GM19351 (cell line): ENCODE measurements at regions not wholly inside any gene's neighbourhood (a gene's known extent, or its start where the extent isn't known, plus 50 kb on each side); places are given as distances from the start of the nearest gene placed in this dataset.
"Not testable (repeated sequence)": the region's sequence is repeated elsewhere in the genome, so short reads cannot be mapped to it uniquely, and the experiment has no call there.

Experiments used
- ATAC-seq: cut with Tn5 transposase; IDR thresholded peaks from one replicate; pipeline ENCODE4 v1.9.1; 2021; ENCODE audit warnings: mild to moderate bottlenecking, moderate library complexity; ENCODE audit not compliant: unreplicated experiment

GRCh38 chr11:42417691-42418090 is 894.1 kb upstream of the API5 start:
- ATAC-seq = no peak

DNA sequence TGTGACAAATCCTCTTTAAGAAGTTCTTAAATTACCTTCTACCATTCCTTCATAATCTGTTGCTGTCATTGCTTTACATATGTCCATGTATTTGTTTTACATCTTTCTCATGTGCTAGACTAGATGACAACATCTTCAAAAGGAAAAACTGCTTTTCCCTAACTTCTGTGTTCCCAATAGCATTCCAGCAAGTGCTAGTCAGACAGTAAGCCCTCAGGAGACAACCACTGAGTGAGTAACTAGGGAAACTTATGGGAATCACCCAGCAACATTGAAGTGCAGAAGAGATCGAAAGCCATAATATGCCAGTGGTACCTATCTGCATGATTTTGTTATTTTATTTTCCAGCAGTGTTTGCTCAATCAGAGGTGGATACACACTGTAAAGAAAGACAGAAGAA is 889.7 kb upstream of the API5 start:
- no peak for ATAC-seq

DNA sequence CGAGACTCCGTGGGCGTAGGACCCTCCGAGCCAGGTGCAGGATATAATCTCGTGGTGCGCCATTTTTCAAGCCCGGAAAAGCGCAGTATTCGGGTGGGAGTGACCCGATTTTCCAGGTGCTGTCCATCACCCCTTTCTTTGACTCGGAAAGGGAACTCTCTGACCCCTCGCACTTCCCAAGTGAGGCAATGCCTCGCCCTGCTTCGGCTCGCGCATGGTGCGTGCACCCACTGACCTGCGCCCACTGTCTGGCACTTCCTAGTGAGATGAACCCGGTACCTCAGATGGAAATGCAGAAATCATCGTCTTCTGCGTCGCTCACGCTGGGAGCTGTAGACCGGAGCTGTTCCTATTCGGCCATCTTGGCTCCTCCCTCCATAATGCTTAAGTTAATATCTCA is 876.9 kb upstream of the API5 start:
- ATAC-seq = not testable (repeated sequence)

DNA sequence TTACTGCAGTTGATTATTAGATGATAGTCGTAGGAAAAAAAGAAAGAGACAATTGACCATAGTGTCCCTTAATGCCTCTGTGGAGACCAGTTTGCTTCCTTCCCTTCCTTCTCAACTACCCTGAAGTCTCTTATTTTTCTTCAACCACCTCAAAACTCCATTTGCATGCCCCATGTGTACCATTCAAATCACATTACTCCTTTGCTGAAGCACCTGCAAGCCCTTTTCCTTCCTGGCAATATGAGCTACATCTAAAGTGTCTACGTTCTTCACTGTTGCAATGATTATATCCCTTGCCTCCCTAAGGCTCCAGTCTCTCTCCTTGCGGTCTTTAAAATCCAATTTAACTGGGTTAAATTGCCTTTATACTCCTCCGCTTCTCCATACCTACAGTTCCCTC is 867.4 kb upstream of the API5 start:
- no peak for ATAC-seq

- ATAC-seq = no peak
Measured at GRCh38 chr11:42462558-42463310, 849.1 kb upstream of the API5 start.

DNA sequence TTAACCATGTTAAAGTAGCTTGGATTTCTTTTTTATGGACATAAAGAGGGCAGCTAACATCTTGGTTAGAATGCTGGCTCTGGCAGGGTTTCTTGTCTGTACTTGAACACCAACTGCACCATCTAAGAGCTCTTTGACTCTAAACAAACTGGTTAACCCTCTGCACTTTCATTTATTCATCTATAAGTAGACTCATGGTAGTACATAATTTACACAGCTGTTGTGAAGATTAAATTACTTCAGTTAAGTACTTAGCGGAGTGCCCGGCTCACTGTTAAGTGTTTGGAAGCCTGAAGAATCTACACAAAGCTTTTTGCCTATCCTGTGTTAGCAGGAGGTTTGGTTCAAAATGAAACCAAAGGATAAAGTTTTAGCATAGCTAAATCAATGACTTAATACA is 846.2 kb upstream of the API5 start:
- ATAC-seq = no peak

GRCh38 chr11:42473106-42473505 is 838.7 kb upstream of the API5 start:
- no peak for ATAC-seq

- ATAC-seq = no peak
Measured at GRCh38 chr11:42482822-42483221, 829.0 kb upstream of the API5 start.

DNA sequence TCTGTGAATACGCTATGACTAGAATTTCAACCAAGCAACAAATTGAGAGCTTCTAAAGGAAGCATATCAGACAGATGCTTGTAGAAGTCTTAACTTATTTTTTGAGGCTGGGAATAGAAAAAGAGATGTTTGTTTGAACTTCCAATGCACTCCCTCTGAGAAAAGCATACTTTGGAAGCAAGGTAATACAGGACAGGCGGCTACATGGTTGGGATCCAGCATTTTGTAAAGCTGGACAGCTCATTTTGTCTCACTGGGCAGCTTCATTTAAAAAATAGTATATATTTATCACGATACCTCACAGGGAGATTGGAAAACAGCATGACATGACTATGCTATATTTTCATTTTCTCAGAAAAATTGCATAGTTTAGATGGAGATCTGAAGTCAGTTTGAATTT is 821.3 kb upstream of the API5 start:
- ATAC-seq = no peak

DNA sequence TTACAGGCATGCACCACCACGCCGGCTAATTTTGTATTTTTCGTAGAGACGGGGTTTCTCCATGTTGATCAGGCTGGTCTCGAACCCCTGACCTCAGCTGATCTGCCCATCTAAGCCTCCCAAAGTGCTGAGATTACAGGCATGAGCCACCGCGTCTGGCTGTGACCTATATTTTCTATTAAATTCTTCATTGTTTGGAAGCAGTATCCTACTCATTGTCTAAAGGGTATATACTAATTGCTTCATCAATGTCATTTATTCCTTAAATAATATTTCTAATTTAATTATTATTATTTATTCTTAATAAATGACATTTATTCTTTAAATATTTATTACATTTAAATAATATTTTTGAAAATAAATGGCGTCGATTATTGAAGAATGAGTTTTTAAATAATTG is 817.3 kb upstream of the API5 start:
- ATAC-seq = no peak

DNA sequence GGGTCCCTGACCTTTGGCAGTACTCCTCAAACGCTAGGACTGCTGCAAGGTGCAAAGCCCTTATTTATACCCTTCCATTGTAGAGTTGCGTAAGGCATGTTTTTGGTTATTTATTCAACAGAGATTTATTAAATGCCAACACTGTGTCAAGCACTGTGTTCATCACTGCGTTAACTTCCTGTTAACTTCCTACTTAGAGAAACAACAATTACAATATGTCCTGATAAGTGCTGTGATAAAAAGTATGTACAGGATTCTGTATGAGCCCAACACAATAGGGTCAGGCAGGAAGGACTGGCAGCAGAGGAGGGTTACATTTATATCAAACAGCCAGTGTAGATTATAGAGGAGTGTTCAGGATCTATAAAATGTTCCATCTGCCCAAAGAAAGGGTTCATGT is 812.8 kb upstream of the API5 start:
- ATAC-seq = no peak

GRCh38 chr11:42502151-42502550 is 809.6 kb upstream of the API5 start:
- ATAC-seq = no peak

- ATAC-seq = no peak
Measured at GRCh38 chr11:42521994-42522393, 789.8 kb upstream of the API5 start.

DNA sequence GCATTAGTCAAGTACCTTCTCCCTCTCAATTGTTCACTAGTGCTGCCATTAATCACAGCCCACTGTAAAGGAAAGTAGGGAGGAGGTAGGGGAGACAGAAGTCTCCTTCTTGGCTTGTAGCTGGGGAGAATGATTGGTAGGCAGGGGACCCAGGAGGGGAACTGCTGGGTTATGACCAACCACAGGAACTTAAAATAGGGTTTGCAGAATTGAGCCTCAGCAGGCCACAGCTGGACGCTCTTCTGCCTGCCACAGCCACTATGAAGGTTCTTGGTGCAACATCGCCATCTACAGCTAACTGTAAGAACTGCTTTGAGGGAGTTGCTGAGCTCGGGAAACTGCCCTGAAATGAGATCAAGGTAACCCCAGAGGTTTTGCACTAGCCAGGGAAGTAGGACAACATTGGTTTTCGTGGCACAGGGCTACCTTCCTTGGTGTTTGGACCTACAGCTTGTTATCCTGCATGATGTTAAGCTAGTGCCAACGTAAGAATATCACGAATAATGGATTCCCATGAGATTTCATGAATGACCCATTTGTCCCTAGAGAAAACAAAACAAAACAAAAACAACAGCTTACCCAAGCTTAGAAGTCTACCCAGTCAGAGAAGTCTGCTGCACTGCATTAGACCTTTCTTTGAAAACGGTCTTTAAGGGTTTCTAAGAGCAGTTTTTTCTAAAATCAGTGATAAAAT is 787.1 kb upstream of the API5 start:
- peak; percentile 97 for ATAC-seq

DNA sequence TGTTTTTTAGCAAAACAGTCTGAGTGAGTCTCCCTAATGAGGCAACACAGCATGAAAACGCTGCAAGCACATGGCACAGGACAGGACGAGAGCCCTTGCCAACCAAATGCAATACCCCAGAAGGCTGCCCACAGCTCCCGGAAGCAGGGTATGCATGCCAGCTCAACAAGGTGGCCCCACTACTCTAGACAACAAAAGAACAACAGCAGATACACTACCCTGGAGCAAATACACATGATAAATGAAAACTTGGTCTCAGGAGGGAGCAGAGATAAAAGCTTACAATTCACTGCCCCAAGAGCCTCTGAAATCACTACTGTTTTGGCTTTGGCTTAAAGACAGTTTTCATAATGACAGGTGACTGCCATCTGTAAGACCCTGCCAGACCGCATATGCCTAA is 785.4 kb upstream of the API5 start:
- ATAC-seq = no peak

GRCh38 chr11:42528471-42528870 is 783.3 kb upstream of the API5 start:
- no peak for ATAC-seq

DNA sequence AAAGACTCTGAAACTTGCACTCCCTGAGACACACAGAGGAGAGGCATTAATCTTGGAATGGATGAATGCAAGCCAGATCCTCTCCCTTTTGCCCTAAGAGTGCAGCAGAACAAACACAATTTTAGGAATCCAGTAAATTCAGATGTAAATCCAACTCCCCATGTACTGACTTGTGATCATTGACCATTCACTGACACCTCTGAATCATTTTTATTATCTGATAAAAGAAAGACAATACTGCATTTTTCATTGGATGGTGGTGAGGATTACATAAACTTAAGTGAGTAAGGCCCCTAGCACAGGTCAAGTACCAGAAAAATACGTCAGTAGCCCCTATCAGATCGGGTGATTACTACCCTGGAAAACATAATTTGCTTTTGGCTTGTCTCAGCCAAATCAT is 782.9 kb upstream of the API5 start:
- ATAC-seq = no peak

GRCh38 chr11:42536611-42537360 is 775.0 kb upstream of the API5 start:
- no peak for ATAC-seq

DNA sequence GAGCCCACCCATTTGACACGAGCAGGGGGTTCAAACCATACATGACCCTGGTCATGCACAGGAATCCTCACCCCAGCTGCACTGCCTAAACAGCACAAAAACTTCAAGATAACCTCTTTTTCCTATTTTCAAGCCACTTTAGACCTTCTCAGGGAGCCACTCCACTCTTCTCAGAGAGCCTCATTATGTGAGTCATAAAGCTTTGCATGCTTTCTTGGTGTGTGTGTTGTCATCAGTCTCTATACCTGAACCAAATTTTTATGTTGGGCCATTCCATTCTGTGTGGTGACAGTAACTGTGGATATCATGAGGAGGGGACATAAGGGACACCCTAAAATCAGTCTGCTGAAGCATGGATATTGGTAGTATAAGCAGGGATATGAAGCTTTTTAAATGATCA is 769.5 kb upstream of the API5 start:
- no peak for ATAC-seq

GRCh38 chr11:42543844-42544419 is 767.9 kb upstream of the API5 start:
- no peak for ATAC-seq

GRCh38 chr11:42544726-42545125 is 767.1 kb upstream of the API5 start:
- ATAC-seq = no peak

- no peak for ATAC-seq
Measured at GRCh38 chr11:42545954-42546353, 765.8 kb upstream of the API5 start.
